ENCODE measurements at regions not wholly inside any gene's neighbourhood (a gene's known extent, or its start where the extent isn't known, plus 50 kb on each side); places are given as distances from the start of the nearest gene placed in this dataset.

GRCh38 chr11:134008634-134009071, 51.9 kb upstream of the IGSF9B start:
- ChIA-PET POLR2A (ENCODE audit: low non-redundant PET) (no interaction called here), CTCF (no interaction called here)
- peaks cover 33% of the 10 kb centered on the region for H3K27me3 ChIP-seq (replicated peaks; ENCODE audit: insufficient read depth, low read depth, low read length, poor library complexity)
- H3K4me1 ChIP-seq (ENCODE audit: insufficient read depth, low read length, poor library complexity, severe bottlenecking): no peaks in the 10 kb centered on the region
- no peak overlapping the region for H3K27ac ChIP-seq (ENCODE audit: low read depth, low read length, poor library complexity, severe bottlenecking)
- DNase-seq (ENCODE audit: low spot score): no peak
- no TSS peak for BruUV-seq (replicated peaks)
- no peaks in the 10 kb centered on the region for H3K36me3 ChIP-seq (ENCODE audit: insufficient read depth, low read length, poor library complexity, severe bottlenecking)
- H3K9me3 ChIP-seq (ENCODE audit: low read depth, low read length, poor library complexity, severe bottlenecking): no peaks in the 10 kb centered on the region
- intact Hi-C loops (cut with micrococcal nuclease; ENCODE audit: unreplicated experiment): no loop called here
- no peak for TF ChIP-seq CTCF (conservative IDR thresholded peaks at IDR 0.05; ENCODE audit: low read depth, low read length)
- TF ChIP-seq EZH2 (IDR thresholded peaks at IDR 0.05; ENCODE audit: borderline replicate concordance, low read depth, low read length, poor library complexity, severe bottlenecking): no peak
- no peak overlapping the region for H3K4me3 ChIP-seq (ENCODE audit: low read depth, low read length, poor library complexity, severe bottlenecking)

- Histone ChIP-seq H3K27me3 (replicated peaks; ENCODE audit: insufficient read depth, low read depth, low read length, poor library complexity) (peaks cover 60% of the 10 kb centered on the region), H3K36me3 (ENCODE audit: insufficient read depth, low read length, poor library complexity, severe bottlenecking) (no peaks in the 10 kb centered on the region), H3K27ac (ENCODE audit: low read depth, low read length, poor library complexity, severe bottlenecking) (no peak overlapping the region), H3K4me3 (ENCODE audit: low read depth, low read length, poor library complexity, severe bottlenecking) (no peak overlapping the region), H3K4me1 (ENCODE audit: insufficient read depth, low read length, poor library complexity, severe bottlenecking) (no peaks in the 10 kb centered on the region), H3K9me3 (ENCODE audit: low read depth, low read length, poor library complexity, severe bottlenecking) (no peaks in the 10 kb centered on the region)
- ChIA-PET CTCF (no interaction called here), POLR2A (ENCODE audit: low non-redundant PET) (no interaction called here)
- DNase-seq (ENCODE audit: low spot score): no peak
- intact Hi-C loops (cut with micrococcal nuclease; ENCODE audit: unreplicated experiment): no loop called here
- TF ChIP-seq EZH2 (IDR thresholded peaks at IDR 0.05; ENCODE audit: borderline replicate concordance, low read depth, low read length, poor library complexity, severe bottlenecking) (no peak), CTCF (conservative IDR thresholded peaks at IDR 0.05; ENCODE audit: low read depth, low read length) (no peak)
- BruUV-seq (replicated peaks): no TSS peak
Measured at GRCh38 chr11:134013518-134013917, 55.4 kb upstream of the JAM3 start.

DNA sequence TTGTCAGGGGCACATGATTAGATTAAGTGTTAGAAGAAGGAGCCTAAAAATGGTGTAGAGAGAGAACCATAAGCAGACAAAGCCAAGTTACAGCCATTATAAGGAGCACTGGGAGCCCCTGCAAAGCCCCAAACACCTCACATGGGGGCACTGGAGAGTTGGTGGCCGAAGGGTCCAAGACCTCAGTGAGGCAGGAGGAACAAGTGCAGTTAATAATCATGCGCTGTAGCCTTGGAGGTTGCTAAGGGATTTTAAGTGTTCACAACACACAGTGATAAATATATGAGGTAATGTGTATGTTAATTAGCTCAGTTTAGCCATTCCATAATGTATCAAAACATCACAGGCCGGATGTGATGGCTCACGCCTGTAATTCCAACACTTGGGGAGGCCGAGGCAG, 54.4 kb upstream of the JAM3 start:
- intact Hi-C loops (cut with micrococcal nuclease; ENCODE audit: unreplicated experiment): no loop called here
- Histone ChIP-seq H3K27ac (ENCODE audit: low read depth, low read length, poor library complexity, severe bottlenecking) (no peak overlapping the region), H3K4me1 (ENCODE audit: insufficient read depth, low read length, poor library complexity, severe bottlenecking) (no peaks in the 10 kb centered on the region), H3K4me3 (ENCODE audit: low read depth, low read length, poor library complexity, severe bottlenecking) (no peak overlapping the region), H3K9me3 (ENCODE audit: low read depth, low read length, poor library complexity, severe bottlenecking) (no peaks in the 10 kb centered on the region), H3K36me3 (ENCODE audit: insufficient read depth, low read length, poor library complexity, severe bottlenecking) (no peaks in the 10 kb centered on the region), H3K27me3 (replicated peaks; ENCODE audit: insufficient read depth, low read depth, low read length, poor library complexity) (peaks cover 60% of the 10 kb centered on the region)
- BruUV-seq (replicated peaks): no TSS peak
- ChIA-PET CTCF (no interaction called here), POLR2A (ENCODE audit: low non-redundant PET) (no interaction called here)
- no peak for DNase-seq (ENCODE audit: low spot score)
- TF ChIP-seq CTCF (conservative IDR thresholded peaks at IDR 0.05; ENCODE audit: low read depth, low read length) (peak; percentile 27; the same call in 1 of the 2 replicates), EZH2 (IDR thresholded peaks at IDR 0.05; ENCODE audit: borderline replicate concordance, low read depth, low read length, poor library complexity, severe bottlenecking) (no peak)
